Activated CD4-positive, alpha-beta T cell treated with anti-CD3 and anti-CD28 coated beads, Interleukin-2, amount 50 U/mL, for 1 hour (primary cell): ENCODE measurements at regions not wholly inside any gene's neighbourhood (a gene's known extent, or its start where the extent isn't known, plus 50 kb on each side); places are given as distances from the start of the nearest gene placed in this dataset.

Source experiments
- DNase-seq: peaks from one replicate; pipeline ENCODE4 v3.0.0-alpha.2; 2020

- DNase-seq = no peak
Observed at GRCh38 chr9:95611354-95611753, 94.6 kb upstream of the PTCH1 start.

GRCh38 chr9:95610006-95610785 is 93.4 kb upstream of the PTCH1 start:
- DNase-seq = no peak

- DNase-seq = no peak
Observed at GRCh38 chr9:95609426-95609825, 92.7 kb upstream of the PTCH1 start.

GRCh38 chr9:95608341-95608740 is 91.6 kb upstream of the PTCH1 start:
- DNase-seq = no peak

- no peak for DNase-seq
Observed at GRCh38 chr9:95607507-95607906, 90.7 kb upstream of the PTCH1 start.

GRCh38 chr9:95606489-95607350 is 89.9 kb upstream of the PTCH1 start:
- DNase-seq = no peak

DNA sequence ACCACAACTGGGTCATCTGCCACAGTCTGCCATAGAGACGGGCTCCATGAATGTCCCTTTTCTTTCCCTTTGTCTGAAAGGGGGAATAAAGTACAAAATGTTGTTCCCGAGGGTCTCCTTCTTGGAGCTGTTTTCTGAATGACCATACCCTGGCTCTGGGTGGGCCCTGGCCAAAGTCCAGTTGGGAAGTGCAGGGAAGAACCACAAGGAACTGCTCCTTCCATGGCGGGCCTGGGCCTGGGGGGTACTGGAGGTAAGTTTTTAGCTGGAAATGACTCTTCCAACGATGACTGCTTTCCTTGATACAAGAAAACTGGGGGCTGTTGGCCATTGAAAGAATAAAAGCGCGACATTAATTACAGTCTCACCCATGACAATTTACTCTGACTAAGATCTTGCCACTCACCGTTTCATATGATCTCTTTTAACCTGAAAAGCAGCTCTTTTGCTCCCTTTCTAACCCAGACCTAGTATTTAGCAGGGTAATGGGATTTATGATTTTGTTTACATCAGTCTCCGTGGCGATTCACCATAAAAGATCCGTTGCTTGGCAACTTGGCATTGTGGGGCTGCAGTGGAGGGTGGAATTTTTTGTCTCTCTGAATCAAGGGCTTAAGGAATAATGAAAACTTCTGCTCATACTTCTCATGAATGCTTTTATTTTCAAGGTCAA is 89.2 kb upstream of the PTCH1 start:
- DNase-seq = no peak

GRCh38 chr9:95605101-95605500 is 88.3 kb upstream of the PTCH1 start:
- no peak for DNase-seq

- no peak for DNase-seq
Observed at GRCh38 chr9:95598236-95598635, 81.5 kb upstream of the PTCH1 start.

DNA sequence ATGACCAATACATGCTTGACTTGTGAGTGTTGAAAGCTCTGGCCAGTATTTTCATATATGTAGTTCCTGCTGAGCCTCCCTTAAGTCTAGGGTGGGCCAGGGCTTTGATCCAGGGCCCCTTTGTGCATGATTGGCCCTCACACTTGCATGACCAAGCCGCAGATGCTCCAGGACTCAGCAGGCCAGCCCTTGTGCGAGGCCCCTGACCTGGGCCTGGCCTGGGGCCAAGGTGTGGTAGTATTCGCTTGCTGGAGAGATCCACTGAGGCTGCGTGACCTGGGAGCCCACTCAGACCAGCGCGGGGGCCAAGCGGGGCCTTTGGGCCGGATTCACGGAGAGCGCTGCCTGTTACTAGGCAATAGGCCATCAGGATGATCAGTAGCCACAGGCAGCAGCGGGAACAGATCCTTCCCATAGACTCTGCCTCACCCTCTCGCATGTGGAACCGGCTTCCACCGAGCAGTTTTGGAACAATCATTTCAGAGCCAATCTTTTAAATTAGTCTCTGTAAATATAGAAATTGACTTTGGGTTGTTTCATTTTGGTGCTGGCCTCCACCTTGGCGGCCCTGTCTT is 79.0 kb upstream of the PTCH1 start:
- no peak for DNase-seq

DNA sequence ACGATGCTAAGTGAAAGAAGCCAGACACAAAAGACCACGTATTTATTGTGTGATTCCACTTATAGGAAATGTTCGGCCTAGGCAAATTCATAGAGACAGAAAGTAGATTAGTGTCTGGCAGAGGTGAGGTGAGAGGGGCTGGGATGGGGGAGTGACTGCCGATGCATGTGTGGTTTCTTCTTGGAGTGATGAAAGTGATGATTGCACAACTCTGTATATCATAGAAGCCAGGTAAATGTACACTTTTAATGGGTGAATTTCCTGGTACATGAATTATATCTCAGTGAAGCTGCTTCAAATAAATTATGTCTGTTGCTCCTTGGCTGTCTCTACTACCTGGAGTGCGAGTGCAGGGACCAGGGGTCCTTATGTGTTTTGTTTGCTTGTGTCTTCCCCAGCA is 76.2 kb upstream of the PTCH1 start:
- no peak for DNase-seq

GRCh38 chr9:95588724-95589588 is 72.2 kb upstream of the PTCH1 start:
- no peak for DNase-seq

DNA sequence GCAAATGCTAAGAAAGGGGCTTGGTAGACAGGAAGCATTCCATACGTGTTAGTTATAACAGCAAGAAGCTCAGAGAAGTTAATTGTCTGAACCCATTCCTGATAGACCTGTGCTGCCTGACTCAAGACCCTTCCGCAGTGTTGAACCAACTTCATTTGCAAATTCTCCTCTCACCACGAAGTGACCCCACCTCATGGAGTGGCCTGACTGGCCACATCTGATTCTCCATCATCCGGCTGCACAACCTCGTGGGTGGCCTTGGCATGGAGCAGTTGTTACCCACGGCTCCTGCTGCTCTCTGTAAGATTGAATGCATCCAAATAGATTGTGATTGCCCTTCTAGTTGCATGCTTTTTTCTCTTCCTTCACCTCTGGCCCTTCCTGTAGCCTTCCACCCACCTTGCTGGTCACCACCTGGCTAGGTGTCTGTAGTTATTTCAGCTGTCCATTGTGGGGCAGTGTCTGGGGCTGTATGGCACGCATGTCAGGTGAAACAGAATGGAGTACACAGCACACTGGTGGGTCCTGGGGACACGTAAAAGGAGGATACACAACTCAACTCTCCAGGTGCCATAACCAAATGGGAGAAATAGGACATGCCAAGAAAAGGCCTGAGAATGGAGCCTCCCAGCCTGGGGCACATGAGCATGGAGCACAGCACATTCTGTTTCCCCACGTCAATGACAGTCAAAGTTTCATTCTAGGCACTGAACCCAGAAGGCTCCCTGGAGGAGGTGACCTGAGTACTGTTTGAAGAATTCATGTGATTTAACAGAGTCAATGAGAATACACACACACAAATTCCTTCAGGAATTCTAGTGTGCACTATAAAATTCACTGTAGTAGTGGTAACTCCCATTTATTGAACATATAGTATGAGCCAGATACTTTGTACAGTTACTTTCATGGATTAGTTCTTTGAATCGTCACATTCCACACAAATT is 70.5 kb upstream of the PTCH1 start:
- DNase-seq = no peak

DNA sequence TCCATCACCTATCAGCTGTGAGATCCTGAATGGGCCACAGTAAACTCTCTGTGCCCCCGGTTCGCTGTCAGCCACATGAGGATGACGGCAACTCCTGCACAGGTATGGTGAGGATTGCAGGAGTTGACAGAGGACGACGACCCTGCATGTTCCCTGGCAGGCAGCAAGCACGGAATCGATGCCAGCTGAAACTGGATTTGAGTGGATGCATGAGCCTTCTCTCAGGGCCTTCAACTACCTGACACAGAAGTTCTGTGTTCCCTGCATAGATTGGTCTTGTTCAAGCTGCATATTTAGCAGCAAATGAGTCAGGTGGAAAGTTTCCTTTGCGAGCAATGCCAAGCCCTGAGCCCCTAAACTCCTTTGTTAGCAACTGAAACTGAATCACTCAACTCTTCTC is 69.6 kb upstream of the PTCH1 start:
- no peak for DNase-seq

DNA sequence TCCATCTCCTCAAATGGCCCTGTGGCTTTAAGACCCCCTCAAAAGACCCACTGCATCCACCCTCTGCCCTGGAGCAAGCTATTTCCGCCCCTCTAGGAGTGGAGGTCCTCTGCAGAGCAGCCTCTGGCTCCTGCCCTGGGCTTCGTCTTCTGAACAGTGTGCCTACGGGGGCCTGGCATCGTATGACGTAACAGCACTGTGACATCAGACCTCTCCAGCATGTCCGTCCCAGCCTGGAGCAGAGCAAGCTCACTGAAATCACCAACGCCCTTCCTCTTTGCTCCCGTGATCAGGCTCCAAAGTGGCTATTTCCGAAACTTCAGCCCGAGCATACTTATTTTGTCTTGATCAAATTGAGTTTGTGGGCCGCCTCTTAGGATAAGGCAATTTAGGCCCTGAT is 69.1 kb upstream of the PTCH1 start:
- no peak for DNase-seq

DNA sequence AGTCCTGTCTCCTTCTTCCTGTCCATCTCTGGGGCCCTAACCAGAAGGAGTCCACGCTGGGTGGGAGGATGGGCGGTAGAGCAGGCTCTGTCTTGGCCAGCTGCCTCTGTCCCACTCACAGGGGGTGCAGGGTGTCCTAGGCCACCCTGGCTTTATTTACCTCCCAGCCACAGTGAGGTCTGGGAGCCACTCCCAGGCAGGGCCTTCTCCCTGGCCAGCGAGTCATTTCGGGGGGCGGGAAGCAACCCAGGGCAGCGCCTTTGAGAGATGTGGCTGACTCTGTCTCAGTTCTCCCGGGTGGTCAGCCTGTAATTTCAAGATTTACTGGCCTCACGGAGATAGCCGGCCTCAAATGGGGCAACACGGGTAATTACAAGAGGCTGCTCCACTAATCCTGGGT is 67.4 kb upstream of the PTCH1 start:
- DNase-seq = no peak

GRCh38 chr9:95581900-95582299 is 65.1 kb upstream of the PTCH1 start:
- no peak for DNase-seq

DNA sequence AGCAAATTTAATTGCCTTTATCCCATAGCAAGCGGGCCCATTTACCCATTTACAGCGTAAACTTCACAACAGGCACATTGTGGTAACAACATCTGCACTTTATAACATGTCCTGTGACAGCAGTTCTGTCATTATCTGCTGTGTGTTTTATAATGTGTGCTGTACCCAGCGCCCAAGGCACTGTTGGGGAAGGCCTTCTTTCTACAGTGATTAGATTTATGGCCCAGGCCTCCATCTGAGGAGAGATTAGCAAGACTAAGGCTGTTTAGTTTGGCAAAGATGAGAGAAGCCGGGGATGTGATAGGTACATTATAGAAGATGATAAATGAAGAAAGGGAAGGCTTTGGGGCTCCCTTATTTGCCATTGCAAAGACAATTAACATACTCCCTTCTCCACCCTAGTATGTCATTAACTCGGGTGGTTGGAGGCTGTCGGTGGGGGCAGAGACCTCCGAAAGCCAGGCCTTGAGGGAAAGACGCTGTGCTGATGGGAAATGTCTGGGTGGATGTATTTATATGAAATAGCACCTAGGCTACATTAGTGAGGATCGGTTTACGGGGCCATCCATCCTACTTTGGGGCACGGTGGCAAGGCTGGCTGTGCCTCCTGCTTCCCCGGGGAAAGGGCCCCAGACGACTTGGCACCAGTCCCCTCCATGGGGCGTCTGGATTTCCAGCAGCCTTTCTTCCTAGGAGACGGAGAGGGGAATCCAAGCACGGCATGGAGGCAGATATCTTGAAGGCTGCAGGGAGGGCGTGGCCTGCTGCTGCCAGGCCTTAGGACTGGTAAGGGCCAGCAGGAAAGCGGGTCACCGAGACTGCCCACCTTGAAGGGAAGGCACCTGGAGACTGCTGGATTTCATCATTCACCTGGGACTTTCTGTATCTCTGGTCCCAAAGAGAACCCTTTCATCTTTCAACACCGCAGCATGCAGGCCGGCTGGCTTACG is 64.3 kb upstream of the PTCH1 start:
- no peak for DNase-seq

GRCh38 chr9:95574866-95575553 is 58.2 kb upstream of the PTCH1 start:
- DNase-seq = no peak
